ENCODE measurements at regions not wholly inside any gene's neighbourhood (a gene's known extent, or its start where the extent isn't known, plus 50 kb on each side); places are given as distances from the start of the nearest gene placed in this dataset.

- WGBS (ENCODE audit: insufficient coverage, low coverage, missing lambda C conversion rate) = 0% methylated on average over 6 of the region's 6 CpGs
- FAIRE-seq = no peak
- CTCF ChIA-PET (ENCODE audit: low intra/inter-chr PET ratio) = no interaction called here
These were observed 71.5 kb upstream of the GJB6 start for GRCh38 chr13:20303636-20304035.

More at GRCh38 chr13:20303636-20304035, 71.5 kb upstream of the GJB6 start:
- DNase-seq (ENCODE audit: extremely low read depth in 1 of 4, low spot score in 3 of 4) (no peak), ATAC-seq (no peak)
- Histone ChIP-seq H3K27ac (ENCODE audit: extremely low read depth, low read depth, low read length) (no peak overlapping the region), H3K27me3 (ENCODE audit: control insufficient read depth in 2 of 2, insufficient read depth in 2 of 2, low read length in 2 of 2) (peaks cover 6 to 23% of the 10 kb centered on the region in 2 experiments; a peak in 3 of 5 replicates), H3K4me1 (replicated peaks in 1 of 2; ENCODE audit: control insufficient read depth in 2 of 2, insufficient read depth in 2 of 2, low read length in 2 of 2) (no peaks in the 10 kb centered on the region), H3K4me2 (ENCODE audit: insufficient read depth, low read length) (no peak overlapping the region), H3K4me3 (no peak overlapping the region), H4K20me1 (replicated peaks; ENCODE audit: control insufficient read depth, insufficient read depth, low read length) (no peaks in the 10 kb centered on the region), H3K9me3 (replicated peaks; ENCODE audit: control insufficient read depth, insufficient read depth, low read depth, low read length) (no peaks in the 10 kb centered on the region), H3K36me3 (ENCODE audit: control insufficient read depth, insufficient read depth, low read length) (no peaks in the 10 kb centered on the region), H2AFZ (ENCODE audit: low read depth, low read length) (no peak overlapping the region), H3K79me2 (ENCODE audit: control insufficient read depth, insufficient read depth, low read length) (no peaks in the 10 kb centered on the region), H3K9me1 (ENCODE audit: control insufficient read depth, insufficient read depth, low read length) (no peaks in the 10 kb centered on the region), H3K9ac (ENCODE audit: insufficient read depth in 1 of 2, low read depth in 2 of 2, low read length in 2 of 2) (no peak overlapping the region)
- POLR2A ChIA-PET = no interaction called here
- no TSS peak for BruUV-seq (replicated peaks)
- intact Hi-C loops (cut with micrococcal nuclease) (no loop called here), in situ Hi-C loops (cut with MboI) (no loop called here)
- TF ChIP-seq NRF1 (conservative IDR thresholded peaks at IDR 0.05 in 1 of 2, IDR thresholded peaks at IDR 0.05 in 1 of 2) (no peak), KLF6 (CRISPR knock-in tag; IDR thresholded peaks at IDR 0.05; ENCODE audit: borderline replicate concordance) (no peak), ERF (CRISPR knock-in tag; IDR thresholded peaks at IDR 0.05) (no peak), ATF1 (CRISPR knock-in tag; IDR thresholded peaks at IDR 0.05) (no peak), ATF1 (tag; IDR thresholded peaks at IDR 0.05) (no peak), STAT6 (CRISPR knock-in tag; IDR thresholded peaks at IDR 0.05) (no peak), TARDBP (IDR thresholded peaks at IDR 0.05) (no peak), HSF4 (CRISPR knock-in tag; IDR thresholded peaks at IDR 0.05; ENCODE audit: borderline replicate concordance) (no peak), CBX1 (IDR thresholded peaks at IDR 0.05; ENCODE audit: low read depth) (no peak), ZNF740 (CRISPR knock-in tag; IDR thresholded peaks at IDR 0.05) (no peak), ZNF740 (tag; IDR thresholded peaks at IDR 0.05) (no peak), JUNB (CRISPR knock-in tag; conservative IDR thresholded peaks at IDR 0.05) (no peak), ZNF324 (CRISPR knock-in tag; IDR thresholded peaks at IDR 0.05) (no peak), CUX1 (CRISPR knock-in tag; IDR thresholded peaks at IDR 0.05) (no peak)
